ENCODE measurements at regions not wholly inside any gene's neighbourhood (a gene's known extent, or its start where the extent isn't known, plus 50 kb on each side); places are given as distances from the start of the nearest gene placed in this dataset.
A peak's percentile ranks its signal among the peaks of the same experiment; 100 is the strongest.
"Not testable (repeated sequence)": the region's sequence is repeated elsewhere in the genome, so short reads cannot be mapped to it uniquely, and the experiment has no call there.

- H3K4me1 Mint-ChIP-seq, result peaks cover 62% of the 10 kb centered on the region
- DNase-seq, result peak; percentile 26
- H3K9me3 Mint-ChIP-seq, result no peaks in the 10 kb centered on the region
- no peak for TF ChIP-seq CTCF (IDR thresholded peaks at IDR 0.05)
- peak overlapping the region; percentile 64 for H3K4me3 Mint-ChIP-seq
- no peaks in the 10 kb centered on the region for H3K36me3 Mint-ChIP-seq (ENCODE audit: low read depth)
- no peaks in the 10 kb centered on the region for H3K27me3 Mint-ChIP-seq (ENCODE audit: low read depth, poor library complexity)
- peak overlapping the region; percentile 27 for H3K27ac Mint-ChIP-seq
These were observed 65.5 kb upstream of the ABCA1 start for GRCh38 chr9:104993291-104993963.

- Mint-ChIP-seq H3K9me3 (no peaks in the 10 kb centered on the region), H3K36me3 (ENCODE audit: low read depth) (no peaks in the 10 kb centered on the region), H3K27me3 (ENCODE audit: low read depth, poor library complexity) (no peaks in the 10 kb centered on the region), H3K4me1 (peaks cover 42% of the 10 kb centered on the region), H3K27ac (no peak overlapping the region), H3K4me3 (no peak overlapping the region)
- no peak for DNase-seq
- TF ChIP-seq CTCF (IDR thresholded peaks at IDR 0.05), result no peak
These were observed 69.6 kb upstream of the ABCA1 start for GRCh38 chr9:104997536-104997935.

GRCh38 chr9:104999136-104999535 is 71.2 kb upstream of the ABCA1 start:
- Mint-ChIP-seq H3K4me1 (peaks cover 26% of the 10 kb centered on the region), H3K36me3 (ENCODE audit: low read depth) (no peaks in the 10 kb centered on the region), H3K9me3 (no peaks in the 10 kb centered on the region), H3K4me3 (no peak overlapping the region), H3K27ac (no peak overlapping the region), H3K27me3 (ENCODE audit: low read depth, poor library complexity) (no peaks in the 10 kb centered on the region)
- no peak for DNase-seq
- no peak for TF ChIP-seq CTCF (IDR thresholded peaks at IDR 0.05)

- H3K9me3 Mint-ChIP-seq; H3K36me3 Mint-ChIP-seq (ENCODE audit: low read depth): not testable (repeated sequence)
These were observed 72.6 kb upstream of the ABCA1 start for GRCh38 chr9:105000529-105000928.

GRCh38 chr9:105004466-105005090 is 76.6 kb upstream of the ABCA1 start:
- Mint-ChIP-seq H3K4me3 (no peak overlapping the region), H3K27me3 (ENCODE audit: low read depth, poor library complexity) (peaks cover 3% of the 10 kb centered on the region), H3K36me3 (ENCODE audit: low read depth) (no peaks in the 10 kb centered on the region), H3K27ac (no peak overlapping the region), H3K9me3 (no peaks in the 10 kb centered on the region), H3K4me1 (no peaks in the 10 kb centered on the region)
- DNase-seq, result no peak
- TF ChIP-seq CTCF (IDR thresholded peaks at IDR 0.05), result no peak

More at GRCh38 chr9:105000529-105000928, 72.6 kb upstream of the ABCA1 start:
- H3K4me1 Mint-ChIP-seq, result peaks cover 24% of the 10 kb centered on the region
- H3K27me3 Mint-ChIP-seq (ENCODE audit: low read depth, poor library complexity); DNase-seq; H3K27ac Mint-ChIP-seq; H3K4me3 Mint-ChIP-seq: not testable (repeated sequence)

- Mint-ChIP-seq H3K36me3 (ENCODE audit: low read depth) (no peaks in the 10 kb centered on the region), H3K9me3 (no peaks in the 10 kb centered on the region), H3K27ac (no peak overlapping the region), H3K27me3 (ENCODE audit: low read depth, poor library complexity) (peaks cover 3% of the 10 kb centered on the region), H3K4me1 (no peaks in the 10 kb centered on the region), H3K4me3 (no peak overlapping the region)
- TF ChIP-seq CTCF (IDR thresholded peaks at IDR 0.05), result no peak
- DNase-seq, result no peak
These were observed 77.2 kb upstream of the ABCA1 start for GRCh38 chr9:105005186-105005585.
